CD4-positive, alpha-beta T cell treated with Interleukin-4 for 4 hours (primary cell): ENCODE measurements at regions not wholly inside any gene's neighbourhood (a gene's known extent, or its start where the extent isn't known, plus 50 kb on each side); places are given as distances from the start of the nearest gene placed in this dataset.
"Not testable (repeated sequence)": the region's sequence is repeated elsewhere in the genome, so short reads cannot be mapped to it uniquely, and the experiment has no call there.

ENCODE experiments used
- DNase-seq: peaks from one replicate; pipeline ENCODE4 v3.0.0-alpha.2; 2020

GRCh38 chr2:83487451-83487850, 971.6 kb downstream of the SUCLG1 start:
- DNase-seq, result no peak

DNA sequence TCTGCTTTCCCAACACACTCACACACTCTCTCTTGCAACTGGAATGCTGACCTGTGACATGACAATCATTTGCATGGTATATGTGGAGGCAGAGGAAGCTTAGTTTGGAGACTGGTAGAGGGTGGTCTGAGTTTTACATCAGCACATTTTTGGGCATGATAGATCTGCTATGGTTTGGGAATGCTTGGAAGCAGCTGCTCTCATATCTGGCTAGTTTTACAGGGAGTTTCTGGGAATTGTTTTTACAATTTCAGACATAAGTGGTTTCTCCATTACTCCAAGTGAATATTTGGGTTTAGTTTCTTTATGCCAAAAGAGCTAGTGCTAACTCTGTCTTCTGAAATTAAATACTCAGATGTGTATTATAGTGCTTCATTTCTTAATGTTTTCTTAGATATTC, 977.6 kb downstream of the SUCLG1 start:
- no peak for DNase-seq

DNA sequence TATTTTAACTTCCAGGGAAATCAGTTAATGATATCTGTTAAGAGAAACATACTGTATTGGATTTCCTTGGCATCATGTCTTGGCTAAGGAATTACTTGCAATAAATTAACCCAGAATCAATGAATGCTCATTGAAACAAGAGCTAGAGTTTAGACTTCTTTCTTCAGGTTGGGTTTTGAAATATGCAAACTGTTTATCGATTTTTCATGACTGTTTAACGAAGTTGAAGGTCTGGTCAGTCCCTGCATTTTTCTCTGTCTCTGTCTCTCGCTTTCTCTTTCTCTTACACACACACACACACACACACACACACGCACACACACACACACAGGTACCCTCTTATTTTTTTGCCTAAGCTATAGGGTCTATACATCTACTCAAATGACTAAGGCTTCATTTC, 981.0 kb downstream of the SUCLG1 start:
- no peak for DNase-seq

- DNase-seq, result no peak
Observed at GRCh38 chr2:83475371-83475770, 983.7 kb downstream of the SUCLG1 start.

- DNase-seq, result no peak
Observed at GRCh38 chr2:83471655-83472054, 987.4 kb downstream of the SUCLG1 start.

GRCh38 chr2:83470928-83471327, 988.2 kb downstream of the SUCLG1 start:
- DNase-seq, result no peak

GRCh38 chr2:83464444-83464843, 994.6 kb downstream of the SUCLG1 start:
- DNase-seq, result no peak

DNA sequence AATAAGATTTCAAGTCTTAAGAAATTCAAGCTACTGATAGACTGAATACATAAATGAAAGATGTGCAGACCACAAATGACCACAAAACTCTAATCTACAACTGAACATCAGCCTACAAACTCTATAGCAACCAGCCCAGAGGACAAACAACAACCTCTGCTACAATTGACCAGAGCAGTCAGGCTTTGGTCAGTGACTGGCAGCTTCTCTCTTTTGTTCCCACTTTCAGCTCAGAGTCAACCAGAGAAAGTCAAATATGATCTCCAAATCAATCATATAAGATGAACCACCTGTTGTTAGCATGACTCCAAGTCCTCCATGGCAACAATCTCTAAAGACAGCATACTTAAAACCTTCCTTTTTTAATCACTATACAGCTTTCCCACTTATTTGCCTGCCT, 996.2 kb downstream of the SUCLG1 start:
- DNase-seq, result no peak

GRCh38 chr2:83461135-83461534, 997.9 kb downstream of the SUCLG1 start:
- no peak for DNase-seq

DNA sequence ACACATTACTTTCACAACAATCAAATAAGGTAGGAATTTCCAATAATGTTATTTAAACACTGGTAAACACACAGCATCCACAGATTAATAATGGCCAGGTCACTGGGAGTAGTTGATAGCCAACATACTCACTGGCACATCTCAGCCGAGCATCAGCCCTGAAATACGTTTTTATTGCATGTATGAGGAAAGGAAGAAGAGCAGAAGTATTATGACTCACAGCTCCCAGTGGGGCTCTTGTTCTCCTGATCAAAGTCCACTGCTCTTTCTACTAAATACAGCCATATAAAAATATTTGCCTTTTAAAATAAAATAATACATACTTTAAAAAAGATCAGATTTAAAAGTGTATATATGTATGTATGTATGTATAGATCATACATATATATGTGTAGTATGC, 999.6 kb downstream of the SUCLG1 start:
- no peak for DNase-seq

DNA sequence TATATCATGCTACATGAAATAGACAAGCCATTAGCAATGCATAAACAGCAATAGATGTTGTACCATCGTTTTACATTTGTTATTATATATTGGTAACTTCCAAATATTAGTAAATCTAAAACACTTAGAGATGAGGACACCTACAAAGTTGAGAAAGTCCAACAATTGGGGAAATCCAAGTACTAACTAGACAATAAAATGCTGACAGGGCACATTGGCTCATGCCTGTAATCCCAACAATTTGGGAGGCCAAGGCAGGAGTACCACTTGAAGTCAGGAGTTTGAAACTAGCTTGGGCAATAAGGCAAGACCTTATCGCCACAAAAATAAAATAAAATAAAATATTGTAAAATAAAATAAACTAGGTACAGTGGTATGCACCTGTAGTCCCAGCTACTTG, 1023.1 kb downstream of the SUCLG1 start:
- DNase-seq, result no peak

DNA sequence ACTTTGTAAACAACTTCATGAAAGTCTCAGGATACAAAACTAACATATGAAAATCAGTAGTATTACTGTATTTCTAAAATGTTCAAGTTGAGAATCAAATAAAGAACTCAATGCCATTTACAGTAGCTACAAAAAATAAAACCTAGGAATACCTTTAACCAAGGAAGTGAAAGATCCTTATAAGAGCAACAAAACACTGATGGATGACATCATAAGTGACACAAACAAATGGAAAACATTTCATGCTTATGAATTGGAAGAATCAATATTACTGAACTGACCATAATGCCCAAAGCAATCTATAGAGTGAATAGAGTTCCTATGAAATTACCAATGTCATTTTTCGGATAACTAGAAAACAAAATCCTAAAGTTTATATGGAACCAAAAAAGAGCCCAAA, 1038.1 kb downstream of the SUCLG1 start:
- no peak for DNase-seq

GRCh38 chr2:83394134-83394904, 1064.8 kb downstream of the SUCLG1 start:
- no peak for DNase-seq

DNA sequence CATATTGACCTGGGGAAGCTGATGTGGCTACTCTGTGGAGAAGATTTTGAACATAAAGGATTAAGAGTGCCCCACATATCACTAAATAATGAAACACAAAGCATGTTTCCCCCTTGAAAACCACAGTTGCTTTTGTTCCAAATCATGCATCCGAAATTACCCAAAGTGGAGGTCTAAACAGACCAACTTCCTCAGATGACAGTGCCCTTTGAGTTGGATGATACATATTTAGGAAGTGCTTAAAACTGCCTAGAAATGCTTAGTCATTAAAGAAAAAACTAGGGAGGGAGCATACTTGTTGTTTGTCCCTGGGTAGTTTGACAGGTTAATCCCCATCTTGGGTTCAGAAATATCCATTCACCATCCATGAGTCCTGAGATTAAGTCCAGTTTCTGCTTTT, 1070.3 kb downstream of the SUCLG1 start:
- DNase-seq, result no peak

DNA sequence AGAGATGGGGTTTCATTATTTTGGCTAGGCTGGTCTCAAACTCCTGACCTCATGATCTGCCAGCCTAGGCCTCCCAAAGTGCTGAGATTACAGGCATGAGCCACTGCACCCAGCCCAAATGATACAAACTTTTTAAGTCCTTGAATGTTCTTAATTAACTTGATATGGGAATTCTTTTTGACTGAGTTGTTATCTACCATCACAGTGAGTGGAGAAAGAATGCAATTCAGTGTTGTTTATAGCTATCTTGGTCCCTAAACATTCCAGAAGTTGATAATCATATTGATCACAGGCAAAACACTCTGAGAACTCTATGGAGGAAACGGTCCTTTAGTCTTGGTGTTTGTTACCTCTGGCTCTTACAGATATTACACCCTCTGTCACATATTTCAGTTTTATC, 1072.5 kb downstream of the SUCLG1 start:
- DNase-seq, result no peak

DNA sequence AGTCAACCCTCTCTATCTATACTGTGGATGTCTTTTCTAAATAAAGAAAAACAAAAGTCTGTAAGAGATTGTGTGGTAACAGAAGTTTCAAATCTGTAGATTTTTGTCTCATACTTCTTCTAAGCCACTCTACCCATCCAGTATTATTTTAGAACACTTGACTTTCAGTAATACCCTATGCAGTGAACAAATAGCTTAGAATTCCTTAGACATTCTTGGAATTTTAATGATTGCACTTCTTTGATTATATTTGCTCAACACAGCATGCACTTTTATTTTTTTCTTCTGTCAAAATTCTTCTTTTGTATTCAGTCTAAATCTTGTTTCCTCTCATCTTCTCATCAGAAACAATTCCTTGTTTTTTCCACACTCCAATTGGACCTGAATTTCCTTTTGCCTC, 1080.2 kb downstream of the SUCLG1 start:
- DNase-seq, result no peak

DNA sequence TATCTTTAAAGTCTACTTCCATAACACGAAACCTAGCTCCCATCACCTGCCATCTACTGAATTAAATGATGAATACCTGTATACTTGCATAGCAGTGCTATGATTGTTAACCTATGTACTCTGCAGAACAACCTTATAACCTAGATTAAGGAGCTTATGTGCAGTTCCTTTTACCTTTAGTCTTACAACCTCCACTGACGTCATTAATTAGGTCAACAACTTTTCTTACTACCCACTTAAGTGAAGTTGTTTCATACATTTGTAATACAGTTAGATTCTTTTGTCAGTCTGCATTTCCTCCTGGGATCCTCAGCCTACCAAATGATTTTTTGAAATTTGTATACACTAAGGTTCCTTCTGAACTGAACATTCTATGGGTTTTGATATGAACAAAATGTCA, 1082.3 kb downstream of the SUCLG1 start:
- no peak for DNase-seq

- DNase-seq, result no peak
Observed at GRCh38 chr2:83370419-83370762, 1088.7 kb downstream of the SUCLG1 start.

- DNase-seq, result no peak
Observed at GRCh38 chr2:83369601-83370418, 1089.3 kb downstream of the SUCLG1 start.

DNA sequence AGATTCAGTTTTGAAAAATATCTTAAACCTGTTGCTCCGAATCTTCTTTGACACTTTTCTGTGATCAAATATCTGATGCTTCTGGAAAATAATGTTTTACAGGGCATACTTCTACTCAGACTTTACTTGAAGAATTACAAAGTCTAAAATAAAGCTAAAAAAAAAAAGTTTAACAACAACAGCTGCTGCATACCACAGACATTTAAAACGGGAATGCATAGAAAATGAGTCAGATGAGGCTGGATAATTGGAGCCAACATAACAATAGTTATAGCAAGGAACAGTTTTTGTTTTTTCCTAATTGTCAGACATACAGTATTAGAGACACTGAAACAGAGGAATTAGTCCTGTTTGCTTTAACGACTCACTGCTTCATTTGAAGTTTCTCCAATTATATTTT, 1090.2 kb downstream of the SUCLG1 start:
- no peak for DNase-seq

- DNase-seq, result no peak
Observed at GRCh38 chr2:83368461-83368860, 1090.6 kb downstream of the SUCLG1 start.

GRCh38 chr2:83365476-83365875, 1093.6 kb downstream of the SUCLG1 start:
- DNase-seq, result no peak

GRCh38 chr2:83364264-83364663, 1094.8 kb downstream of the SUCLG1 start:
- no peak for DNase-seq

DNA sequence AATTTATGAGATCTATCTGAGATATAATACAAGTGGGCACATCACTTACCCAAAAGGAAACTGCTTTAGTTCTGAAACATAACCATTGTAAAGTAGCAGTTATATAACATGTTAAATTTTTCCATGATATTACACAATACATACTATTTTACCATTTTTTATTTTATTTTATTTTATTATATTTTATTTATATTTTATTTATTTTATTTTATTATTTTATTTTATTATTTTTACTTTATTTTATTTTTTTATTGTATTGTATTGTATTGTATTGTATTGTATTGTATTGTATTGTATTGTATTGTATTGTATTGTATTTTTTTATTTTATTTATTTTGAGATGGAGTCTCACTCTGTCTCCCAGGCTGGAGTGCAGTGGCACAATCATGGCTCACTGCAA, 1095.9 kb downstream of the SUCLG1 start:
- DNase-seq, result not testable (repeated sequence)

- no peak for DNase-seq
Observed at GRCh38 chr2:83359336-83359735, 1099.7 kb downstream of the SUCLG1 start.
